D721Med (cell line): ENCODE measurements at regions not wholly inside any gene's neighbourhood (a gene's known extent, or its start where the extent isn't known, plus 50 kb on each side); places are given as distances from the start of the nearest gene placed in this dataset.

Source experiments
- DNase-seq: peaks from one replicate; pipeline ENCODE4 v3.0.0; 2011; ENCODE audit warnings: low spot score; ENCODE audit not compliant: insufficient read length
- FAIRE-seq: peaks from 2 replicates; lab custom pipeline; 2011; peaks lifted over from hg19 to GRCh38; lab: Jason Lieb, UNC
- CTCF ChIP-seq: IDR thresholded peaks from 2 replicates; pipeline ENCODE4 v1.5.1; 2012; ENCODE audit warnings: mild to moderate bottlenecking, control low read depth; ENCODE audit not compliant: insufficient read depth; ENCODE audit errors: missing control alignments

GRCh38 chr18:78688249-78688648, 291.4 kb upstream of the SALL3 start:
- no peak for TF ChIP-seq CTCF
- DNase-seq = no peak
- no peak for FAIRE-seq

DNA sequence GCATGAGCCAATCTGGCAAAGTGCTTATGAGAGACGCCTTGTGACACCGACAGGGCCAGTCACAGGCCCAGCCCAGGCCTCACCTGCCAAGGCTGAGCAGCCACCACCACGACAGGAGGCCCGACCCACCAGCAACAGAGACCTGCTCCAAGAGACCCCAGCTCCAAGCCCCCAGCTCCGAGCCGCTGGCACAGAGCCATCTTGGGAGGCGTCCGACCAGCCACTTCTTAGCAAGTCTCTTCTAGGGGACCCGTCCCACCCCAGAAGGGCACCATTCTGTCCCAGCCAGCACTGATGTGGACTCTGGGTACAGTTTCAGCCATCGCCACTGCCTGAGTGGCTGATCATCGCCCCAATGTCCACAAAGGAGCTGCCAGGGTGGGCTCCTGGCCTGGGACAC, 290.7 kb upstream of the SALL3 start:
- TF ChIP-seq CTCF = no peak
- DNase-seq (no peak), FAIRE-seq (no peak)

GRCh38 chr18:78689606-78690005, 290.0 kb upstream of the SALL3 start:
- FAIRE-seq (no peak), DNase-seq (no peak)
- no peak for TF ChIP-seq CTCF

- TF ChIP-seq CTCF = no peak
- FAIRE-seq (no peak), DNase-seq (no peak)
Observed at GRCh38 chr18:78692105-78692504, 287.5 kb upstream of the SALL3 start.

DNA sequence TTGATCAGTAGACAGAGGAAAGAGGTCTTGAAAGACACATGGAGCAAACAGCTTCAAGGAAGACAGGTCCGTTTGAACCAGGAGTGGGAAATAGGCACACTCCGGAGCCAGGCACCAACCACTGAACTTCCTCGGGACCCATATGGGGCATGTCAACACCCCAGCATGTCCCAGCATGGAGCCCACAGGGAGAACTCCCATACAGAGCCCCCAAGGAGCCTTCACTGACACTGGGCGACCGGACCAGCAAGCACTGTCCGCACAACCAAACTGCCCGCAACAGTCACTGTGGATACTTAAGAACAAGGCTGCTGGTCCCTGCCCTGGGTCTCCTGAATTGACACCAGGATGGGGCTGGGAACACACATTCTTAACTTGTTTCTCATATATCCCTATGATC, 286.2 kb upstream of the SALL3 start:
- FAIRE-seq = no peak
- DNase-seq = no peak
- TF ChIP-seq CTCF = no peak

GRCh38 chr18:78696698-78697435, 282.8 kb upstream of the SALL3 start:
- no peak for FAIRE-seq

More at GRCh38 chr18:78696698-78697435, 282.8 kb upstream of the SALL3 start:
- no peak for DNase-seq
- no peak for TF ChIP-seq CTCF
